NCI-H146 (cell line): ENCODE measurements at regions not wholly inside any gene's neighbourhood (a gene's known extent, or its start where the extent isn't known, plus 50 kb on each side); places are given as distances from the start of the nearest gene placed in this dataset.

Source experiments
- DNase-seq: peaks from one replicate; lab custom pipeline; 2025; lab: John Stamatoyannopoulos, UW

DNA sequence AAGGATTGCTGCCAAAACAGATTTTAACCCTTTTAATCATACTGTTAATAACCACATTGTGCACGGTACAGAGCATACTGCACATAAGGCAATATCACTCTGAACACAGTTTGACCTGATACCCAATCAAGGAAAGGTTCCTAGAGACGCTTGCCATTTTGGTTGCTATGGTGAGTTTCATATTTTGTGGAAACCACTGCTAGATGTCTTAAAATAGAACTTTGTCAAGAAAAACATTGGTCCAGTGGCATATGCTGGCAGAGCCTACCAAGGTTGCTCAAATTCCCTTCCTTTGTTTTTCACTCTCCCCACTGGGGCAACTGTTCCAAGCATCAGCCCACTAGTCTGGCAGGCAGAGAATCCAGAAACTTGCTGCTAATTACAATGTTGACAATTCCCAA, 114.8 kb upstream of the DPYD start:
- no peak for DNase-seq

GRCh38 chr1:98034505-98034904, 113.7 kb upstream of the DPYD start:
- no peak for DNase-seq

- no peak for DNase-seq
Measured at GRCh38 chr1:98032958-98033357, 112.1 kb upstream of the DPYD start.

GRCh38 chr1:98030976-98031375, 110.1 kb upstream of the DPYD start:
- DNase-seq: no peak

GRCh38 chr1:98030483-98030882, 109.6 kb upstream of the DPYD start:
- no peak for DNase-seq

DNA sequence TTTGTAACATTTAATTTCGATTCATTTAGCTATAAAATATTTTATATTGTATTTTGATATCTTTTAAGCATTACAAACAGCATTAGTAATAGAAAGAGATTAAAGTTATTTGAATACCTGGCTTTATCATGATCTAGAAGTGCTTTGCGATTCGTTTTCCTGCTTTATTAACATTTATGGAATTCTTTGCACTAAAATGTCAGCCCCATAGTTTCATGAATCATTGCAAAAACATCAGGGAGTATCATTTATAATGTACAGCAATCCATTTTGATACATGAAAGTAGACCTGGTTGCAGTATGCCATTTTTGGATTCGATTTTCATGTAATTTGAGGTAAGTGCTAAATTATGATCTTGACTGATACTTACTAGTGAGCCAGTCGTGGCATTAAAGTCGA, 108.0 kb upstream of the DPYD start:
- no peak for DNase-seq

GRCh38 chr1:98027103-98027705, 106.4 kb upstream of the DPYD start:
- DNase-seq: no peak

DNA sequence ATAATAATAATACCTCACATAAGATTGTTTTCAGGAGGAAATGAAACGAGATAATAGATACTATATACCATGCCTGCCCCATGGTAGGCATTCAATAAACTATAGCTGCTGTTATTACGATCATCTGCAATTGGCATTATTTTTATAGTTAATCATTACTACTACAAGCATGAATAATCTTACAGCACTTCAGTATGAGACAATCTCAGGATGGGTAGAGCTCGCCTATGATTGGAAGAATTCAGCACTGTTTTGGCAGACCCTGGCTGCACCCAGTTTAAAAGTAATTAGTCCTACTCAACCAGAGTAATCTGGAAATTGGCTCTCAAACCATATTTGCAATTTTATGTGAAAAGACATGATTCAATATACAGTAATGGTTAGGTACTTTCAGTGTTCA, 105.0 kb upstream of the DPYD start:
- no peak for DNase-seq

DNA sequence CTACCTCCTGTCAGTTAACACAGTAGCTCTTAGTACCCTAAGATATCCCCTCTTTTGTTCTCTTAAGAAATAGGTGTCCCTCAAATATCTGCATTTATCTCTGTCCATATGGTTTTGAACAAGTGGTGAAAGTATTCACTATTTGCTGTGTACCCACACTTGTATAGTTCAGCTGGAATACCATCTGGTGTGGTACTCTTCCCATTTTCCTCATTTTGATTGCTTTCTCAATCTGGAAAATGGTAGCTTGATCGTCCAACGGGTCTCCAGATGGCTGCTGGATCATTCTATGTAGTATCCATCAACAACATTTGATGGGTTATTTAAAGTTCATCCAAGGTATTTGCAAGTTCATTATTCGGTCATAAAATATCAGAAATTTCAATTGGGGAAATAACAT, 100.3 kb upstream of the DPYD start:
- no peak for DNase-seq

- DNase-seq: no peak
Measured at GRCh38 chr1:98019747-98020146, 98.9 kb upstream of the DPYD start.

DNA sequence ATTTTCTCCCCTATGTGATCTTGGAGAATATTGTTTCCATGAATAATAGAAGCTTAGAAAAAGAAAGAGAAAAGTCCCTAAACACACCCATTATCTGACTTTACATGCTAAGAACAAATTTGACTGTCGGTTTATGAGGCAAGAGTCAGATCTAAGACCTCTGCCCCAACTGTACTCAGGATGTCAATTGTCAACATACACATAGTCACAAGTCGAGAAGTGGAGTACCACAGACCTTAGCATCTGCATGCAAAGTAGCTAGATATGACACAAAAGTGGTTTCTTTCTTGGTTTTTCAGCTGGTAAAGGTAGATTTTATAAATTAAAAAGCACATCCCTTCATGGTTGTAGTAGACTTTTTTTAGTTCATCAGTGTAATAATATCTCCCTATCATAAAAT, 97.2 kb upstream of the DPYD start:
- no peak for DNase-seq

GRCh38 chr1:98017184-98017583, 96.3 kb upstream of the DPYD start:
- no peak for DNase-seq

GRCh38 chr1:98008373-98008772, 87.5 kb upstream of the DPYD start:
- no peak for DNase-seq

GRCh38 chr1:98005326-98006010, 84.6 kb upstream of the DPYD start:
- no peak for DNase-seq

GRCh38 chr1:98003442-98003841, 82.6 kb upstream of the DPYD start:
- no peak for DNase-seq

GRCh38 chr1:98002288-98002687, 81.5 kb upstream of the DPYD start:
- DNase-seq: no peak

GRCh38 chr1:98001764-98002163, 80.9 kb upstream of the DPYD start:
- no peak for DNase-seq

- no peak for DNase-seq
Measured at GRCh38 chr1:97999320-97999719, 78.5 kb upstream of the DPYD start.

DNA sequence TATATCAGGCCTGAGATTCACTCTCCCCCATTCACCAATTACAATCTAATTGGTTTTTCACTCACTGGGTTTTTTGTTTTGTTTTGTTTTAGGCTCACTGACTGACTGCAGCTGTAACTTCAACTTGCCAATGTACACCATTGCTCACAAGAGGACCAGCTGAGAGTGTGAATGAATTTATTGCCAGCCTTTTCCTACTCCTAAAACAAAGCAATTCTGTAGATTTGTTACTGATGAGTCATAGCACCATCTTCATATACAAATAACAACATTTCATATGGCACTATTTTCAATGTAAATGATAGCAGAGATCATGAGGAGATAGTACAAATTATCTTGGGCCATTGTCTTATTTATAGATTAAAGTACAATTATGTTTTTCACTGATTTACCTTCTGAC, 76.0 kb upstream of the DPYD start:
- no peak for DNase-seq

DNA sequence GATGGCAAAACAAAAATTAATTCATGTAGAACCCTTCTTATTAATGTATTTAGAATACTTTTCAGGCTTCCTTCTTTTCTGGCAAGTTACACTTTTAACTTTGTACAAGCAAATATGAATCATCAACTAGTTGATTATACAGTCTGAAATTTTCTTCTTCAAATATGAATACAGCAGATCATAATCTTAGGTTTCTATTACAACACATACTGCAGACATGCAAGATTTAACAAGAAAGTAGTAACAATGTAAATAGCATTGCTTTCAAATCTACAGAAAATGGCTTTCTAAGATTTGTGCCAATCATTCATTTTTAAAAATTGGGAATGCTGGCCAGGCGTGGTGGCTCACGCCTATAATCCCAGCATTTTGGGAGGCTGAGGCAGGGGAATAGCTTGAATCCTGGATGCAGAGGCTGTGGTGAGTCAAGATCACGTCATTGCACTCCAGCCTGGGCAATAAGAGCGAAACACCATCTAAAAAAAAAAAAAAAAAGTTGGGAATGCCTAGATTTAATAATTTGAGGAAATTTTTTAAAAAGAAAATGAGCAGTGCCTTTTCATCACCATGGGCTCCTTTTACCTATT, 68.4 kb upstream of the DPYD start:
- DNase-seq: no peak

GRCh38 chr1:97986041-97987005, 65.5 kb upstream of the DPYD start:
- no peak for DNase-seq

- DNase-seq: no peak
Measured at GRCh38 chr1:97983126-97983525, 62.3 kb upstream of the DPYD start.

DNA sequence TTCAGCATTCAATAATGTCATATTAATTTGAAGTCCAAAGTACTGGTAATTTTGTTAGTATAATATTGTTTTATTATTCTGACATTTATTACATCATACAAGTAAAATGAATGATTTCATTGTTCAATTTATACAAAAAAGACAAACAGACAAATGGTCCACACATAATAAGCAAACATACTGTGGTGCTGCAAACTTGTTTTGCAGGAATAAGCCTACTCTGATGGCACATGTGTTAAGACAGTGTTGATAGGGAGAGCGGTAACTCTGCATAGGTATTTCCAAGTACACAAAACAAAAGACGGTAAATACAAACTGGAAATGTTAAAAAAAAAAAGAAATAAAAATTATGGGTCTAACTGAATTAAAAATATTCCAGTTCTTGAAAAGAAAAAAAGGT, 59.7 kb upstream of the DPYD start:
- DNase-seq: no peak
